GM18909 (cell line): ENCODE measurements at regions not wholly inside any gene's neighbourhood (a gene's known extent, or its start where the extent isn't known, plus 50 kb on each side); places are given as distances from the start of the nearest gene placed in this dataset.
"Not testable (repeated sequence)": the region's sequence is repeated elsewhere in the genome, so short reads cannot be mapped to it uniquely, and the experiment has no call there.

Experiments
- ATAC-seq: cut with Tn5 transposase; IDR thresholded peaks from one replicate; pipeline ENCODE4 v1.9.1; 2021; ENCODE audit warnings: mild to moderate bottlenecking; ENCODE audit not compliant: unreplicated experiment, poor library complexity

GRCh38 chr4:158958489-158959270 is 144.2 kb upstream of the RAPGEF2 start:
- no peak for ATAC-seq

- no peak for ATAC-seq
Observed at GRCh38 chr4:158962393-158962792, 140.5 kb upstream of the RAPGEF2 start.

- not testable (repeated sequence) for ATAC-seq
Observed at GRCh38 chr4:158963282-158963681, 139.6 kb upstream of the RAPGEF2 start.

GRCh38 chr4:158964114-158964727 is 138.7 kb upstream of the RAPGEF2 start:
- ATAC-seq = no peak

- ATAC-seq = no peak
Observed at GRCh38 chr4:158964728-158965124, 138.2 kb upstream of the RAPGEF2 start.

- ATAC-seq = no peak
Observed at GRCh38 chr4:158965226-158965625, 137.7 kb upstream of the RAPGEF2 start.

- ATAC-seq = no peak
Observed at GRCh38 chr4:158966091-158966490, 136.8 kb upstream of the RAPGEF2 start.

- no peak for ATAC-seq
Observed at GRCh38 chr4:158968961-158969360, 133.9 kb upstream of the RAPGEF2 start.

GRCh38 chr4:158970812-158971211 is 132.1 kb upstream of the RAPGEF2 start:
- ATAC-seq = no peak

- not testable (repeated sequence) for ATAC-seq
Observed at GRCh38 chr4:158974438-158974837, 128.4 kb upstream of the RAPGEF2 start.

GRCh38 chr4:158980711-158981110 is 122.2 kb upstream of the RAPGEF2 start:
- not testable (repeated sequence) for ATAC-seq

- no peak for ATAC-seq
Observed at GRCh38 chr4:158991534-158992155, 111.2 kb upstream of the RAPGEF2 start.

GRCh38 chr4:158993891-158994290 is 109.0 kb upstream of the RAPGEF2 start:
- ATAC-seq = no peak

GRCh38 chr4:158995040-158995439 is 107.8 kb upstream of the RAPGEF2 start:
- no peak for ATAC-seq

GRCh38 chr4:158995965-158996364 is 106.9 kb upstream of the RAPGEF2 start:
- ATAC-seq = no peak

- no peak for ATAC-seq
Observed at GRCh38 chr4:158996669-158997074, 106.2 kb upstream of the RAPGEF2 start.

GRCh38 chr4:158997660-158998349 is 105.1 kb upstream of the RAPGEF2 start:
- no peak for ATAC-seq

GRCh38 chr4:158998624-158999023 is 104.3 kb upstream of the RAPGEF2 start:
- ATAC-seq = no peak

GRCh38 chr4:158999166-158999682 is 103.7 kb upstream of the RAPGEF2 start:
- no peak for ATAC-seq

GRCh38 chr4:158999849-159000248 is 103.0 kb upstream of the RAPGEF2 start:
- no peak for ATAC-seq

GRCh38 chr4:159002950-159003349 is 99.9 kb upstream of the RAPGEF2 start:
- no peak for ATAC-seq
